Lung (tissue), 11 donors: ENCODE measurements at regions not wholly inside any gene's neighbourhood (a gene's known extent, or its start where the extent isn't known, plus 50 kb on each side); places are given as distances from the start of the nearest gene placed in this dataset.

Experiments
- ATAC-seq: fragments of 200-7000 bp; cut with Tn5 transposase; one replicate; pipeline ENCODE4 v1.9.1; 2020; ENCODE audit warnings: moderate number of reproducible peaks; ENCODE audit not compliant: insufficient read depth, low FRiP score
- DNase-seq, 3 donors: peaks; one replicate each; pipeline ENCODE4 v3.0.0-alpha.2; 2013 to 2017
- H3K27ac ChIP-seq, 2 donors: one replicate each; pipeline ENCODE4 v1.5.1; 2013; ENCODE audit warnings: mild to moderate bottlenecking in 2 of 2, moderate library complexity in 2 of 2, control low read depth in 1 of 2, inconsistent platforms in 1 of 2, low read depth in 1 of 2, low read length in 1 of 2
- H3K27me3 ChIP-seq, 3 donors: one replicate each; pipeline ENCODE4 v1.5.1; 2013; ENCODE audit warnings: low read length in 2 of 3; ENCODE audit not compliant: control insufficient read depth in 3 of 3, insufficient read depth in 3 of 3
- H3K36me3 ChIP-seq, 4 donors: one replicate each; pipeline ENCODE4 v1.5.1; 2013; ENCODE audit warnings: low read length in 4 of 4, mild to moderate bottlenecking in 1 of 4, moderate library complexity in 1 of 4; ENCODE audit not compliant: control insufficient read depth in 4 of 4, insufficient read depth in 4 of 4
- H3K4me1 ChIP-seq, 5 donors: one replicate each; pipeline ENCODE4 v1.5.1; 2013; ENCODE audit warnings: low read length in 5 of 5, mild to moderate bottlenecking in 2 of 5, moderate library complexity in 1 of 5; ENCODE audit not compliant: control insufficient read depth in 5 of 5, insufficient read depth in 5 of 5
- H3K4me3 ChIP-seq: one replicate; pipeline ENCODE4 v1.5.1; 2013; ENCODE audit warnings: mild to moderate bottlenecking, control low read depth, moderate library complexity
- H3K9ac ChIP-seq, 2 donors: one replicate each; pipeline ENCODE4 v1.5.1; 2013; ENCODE audit warnings: low read length in 2 of 2, control low read depth in 1 of 2; ENCODE audit not compliant: insufficient read depth in 1 of 2
- H3K9me3 ChIP-seq, 4 donors: one replicate each; pipeline ENCODE4 v1.5.1; 2013; ENCODE audit warnings: low read length in 3 of 4, mild to moderate bottlenecking in 1 of 4, moderate library complexity in 1 of 4; ENCODE audit not compliant: control insufficient read depth in 4 of 4, insufficient read depth in 3 of 4
- CTCF ChIP-seq: IDR thresholded peaks from 2 replicates; pipeline ENCODE4 v1.5.1; 2012; ENCODE audit warnings: mild to moderate bottlenecking; ENCODE audit errors: control extremely low read depth, extremely low read depth
- WGBS, 2 donors: extraction: QIAGEN DNeasy Blood & Tissue Kit; methylation state at CpG; one replicate each; pipeline ENCODE4 v1.1.7; 2013; 5-methylcytosine and 5-hydroxymethylcytosine counted together
- donor health status: control.
- donor health status: control.
- donor health status: Bipolar disorder and iron deficiency.
- donor health status: healthy.
- donor health status: DM: yes; HTN: yes; CAD: no.

GRCh38 chr18:4843771-4844170 lies 353.3 kb downstream of the AKAIN1 start:
- Histone ChIP-seq H3K9ac (no peak overlapping the region), H3K9me3 (peaks cover 0 to 2% (median 0%) of the 10 kb centered on the region in 4 donors), H3K4me3 (no peak overlapping the region), H3K27me3 (no peaks in the 10 kb centered on the region), H3K4me1 (peaks cover 0 to 11% (median 0%) of the 10 kb centered on the region in 5 donors), H3K36me3 (no peaks in the 10 kb centered on the region), H3K27ac (no peak overlapping the region)
- ATAC-seq (no peak), DNase-seq (no peak)
- TF ChIP-seq CTCF, result no peak

DNA sequence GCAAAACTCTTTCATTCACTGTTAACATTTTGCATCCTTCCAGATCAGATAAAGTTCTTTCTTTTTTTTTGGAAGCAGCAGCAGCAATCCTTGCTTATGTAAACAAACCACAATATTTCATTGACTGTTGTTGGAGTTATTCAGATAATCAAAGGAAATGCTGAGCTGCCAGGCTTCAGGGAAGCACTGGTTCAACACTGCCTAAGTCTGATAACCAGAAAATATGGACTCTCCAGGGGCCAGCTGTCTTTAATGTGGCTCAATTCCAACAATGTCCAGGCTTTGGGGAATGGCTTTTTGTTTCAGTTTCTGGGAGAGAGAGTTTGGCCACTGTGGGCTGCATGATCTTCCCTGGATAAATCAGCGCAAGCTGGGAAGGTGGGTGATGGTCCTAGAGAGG lies 354.3 kb downstream of the AKAIN1 start:
- Histone ChIP-seq H3K9ac (no peak overlapping the region), H3K27me3 (no peaks in the 10 kb centered on the region), H3K4me1 (peaks cover 0 to 11% (median 0%) of the 10 kb centered on the region in 5 donors), H3K4me3 (no peak overlapping the region), H3K36me3 (no peaks in the 10 kb centered on the region), H3K27ac (no peak overlapping the region), H3K9me3 (peaks cover 0 to 2% (median 0%) of the 10 kb centered on the region in 4 donors)
- TF ChIP-seq CTCF, result no peak
- DNase-seq, result peak; percentile 85 to 96 (median 91)
- WGBS, 2 donors, result 41 to 43% methylated on average over 1 of the region's 1 CpG
- no peak for ATAC-seq

DNA sequence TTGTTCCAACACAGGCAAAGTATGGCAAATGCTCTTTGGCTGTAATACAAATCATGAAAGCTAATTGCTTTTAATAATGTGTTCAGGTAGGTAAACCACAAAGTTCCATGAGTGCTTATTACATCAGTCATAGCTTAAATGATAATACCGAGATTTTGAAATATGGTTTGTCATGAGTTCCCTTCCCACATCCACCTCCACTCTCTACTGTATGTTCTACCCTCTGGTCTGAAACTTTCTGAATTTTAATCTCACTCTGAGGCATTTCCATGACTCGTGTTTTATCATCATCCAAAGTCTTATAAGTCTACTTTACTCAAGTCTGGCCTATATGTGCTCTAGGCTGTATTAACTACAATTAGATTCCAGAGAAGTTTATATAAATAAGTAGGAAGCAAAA lies 354.8 kb downstream of the AKAIN1 start:
- no peak for ATAC-seq
- no peaks in the 10 kb centered on the region for H3K36me3 ChIP-seq

More for the DNA sequence above, 354.8 kb downstream of the AKAIN1 start:
- 54 to 69% methylated on average over 2 of the region's 2 CpGs for WGBS, 2 donors
- H3K9me3 ChIP-seq, result peaks cover 0 to 2% (median 0%) of the 10 kb centered on the region in 4 donors
- no peak overlapping the region for H3K9ac ChIP-seq
- TF ChIP-seq CTCF, result no peak
- peaks cover 0 to 11% (median 0%) of the 10 kb centered on the region in 5 donors for H3K4me1 ChIP-seq
- DNase-seq, result no peak
- H3K4me3 ChIP-seq, result no peak overlapping the region
- no peak overlapping the region for H3K27ac ChIP-seq
- no peaks in the 10 kb centered on the region for H3K27me3 ChIP-seq
